GOT3 (cell line): ENCODE measurements at regions not wholly inside any gene's neighbourhood (a gene's known extent, or its start where the extent isn't known, plus 50 kb on each side); places are given as distances from the start of the nearest gene placed in this dataset.

ENCODE experiments used
- DNase-seq: peaks from one replicate; lab custom pipeline; 2025; ENCODE audit warnings: mixed read lengths; lab: John Stamatoyannopoulos, UW

GRCh38 chr7:45971661-45972175 lies 50.6 kb upstream of the IGFBP3 start:
- no peak for DNase-seq

GRCh38 chr7:45971171-45971570 lies 50.1 kb upstream of the IGFBP3 start:
- DNase-seq, result no peak
